Activated T-cell treated with anti-CD3 and anti-CD28 coated beads, Interleukin-2, amount 50 U/mL, for 24 hours (primary cell): ENCODE measurements at regions not wholly inside any gene's neighbourhood (a gene's known extent, or its start where the extent isn't known, plus 50 kb on each side); places are given as distances from the start of the nearest gene placed in this dataset.

ENCODE experiments used
- DNase-seq: peaks from one replicate; pipeline ENCODE4 v3.0.0-alpha.2; 2020
- H3K27ac Mint-ChIP-seq: 2 replicates; pipeline ENCODE4 v1.8.0; 2020; ENCODE audit warnings: mild to moderate bottlenecking, mixed read lengths
- H3K27me3 Mint-ChIP-seq: 2 replicates; pipeline ENCODE4 v1.8.0; 2020; ENCODE audit warnings: mixed read lengths
- H3K36me3 Mint-ChIP-seq: 2 replicates; pipeline ENCODE4 v1.8.0; 2020; ENCODE audit warnings: low read depth, mixed read lengths
- H3K4me1 Mint-ChIP-seq: 2 replicates; pipeline ENCODE4 v1.8.0; 2020; ENCODE audit warnings: low read depth, mixed read lengths
- H3K4me3 Mint-ChIP-seq: 2 replicates; pipeline ENCODE4 v1.8.0; 2020; ENCODE audit warnings: mild to moderate bottlenecking, moderate library complexity, mixed read lengths
- H3K9me3 Mint-ChIP-seq: 2 replicates; pipeline ENCODE4 v1.8.0; 2020; ENCODE audit warnings: mixed read lengths

GRCh38 chr16:31696968-31697743 lies 169.5 kb downstream of the AHSP start:
- no peak overlapping the region for H3K27ac Mint-ChIP-seq
- no peak for DNase-seq
- H3K4me1 Mint-ChIP-seq, result peaks cover 21% of the 10 kb centered on the region
- H3K9me3 Mint-ChIP-seq, result no peaks in the 10 kb centered on the region
- H3K4me3 Mint-ChIP-seq, result no peak overlapping the region
- peaks cover 14% of the 10 kb centered on the region for H3K36me3 Mint-ChIP-seq
- no peaks in the 10 kb centered on the region for H3K27me3 Mint-ChIP-seq

DNA sequence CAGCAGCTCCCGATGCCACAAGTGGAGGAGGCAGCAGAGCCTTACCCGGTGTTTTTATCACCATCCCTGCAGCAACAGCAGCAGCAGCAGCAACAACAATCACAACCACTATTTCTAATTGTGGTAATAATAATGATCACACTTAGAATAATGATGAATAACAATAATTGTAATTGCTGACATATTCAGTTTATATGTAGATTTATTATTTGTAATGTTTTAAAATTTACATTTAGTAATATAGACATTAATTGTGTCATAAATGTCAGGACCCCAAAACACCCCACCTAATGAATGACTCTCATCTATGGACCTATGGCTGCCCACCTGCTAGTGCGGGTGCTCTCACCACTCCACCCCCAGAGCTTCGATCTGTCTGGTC lies 170.0 kb downstream of the AHSP start:
- DNase-seq, result no peak
- no peaks in the 10 kb centered on the region for H3K27me3 Mint-ChIP-seq
- no peak overlapping the region for H3K27ac Mint-ChIP-seq
- no peak overlapping the region for H3K4me3 Mint-ChIP-seq
- peaks cover 27% of the 10 kb centered on the region for H3K4me1 Mint-ChIP-seq
- no peaks in the 10 kb centered on the region for H3K9me3 Mint-ChIP-seq
- H3K36me3 Mint-ChIP-seq, result peaks cover 19% of the 10 kb centered on the region

DNA sequence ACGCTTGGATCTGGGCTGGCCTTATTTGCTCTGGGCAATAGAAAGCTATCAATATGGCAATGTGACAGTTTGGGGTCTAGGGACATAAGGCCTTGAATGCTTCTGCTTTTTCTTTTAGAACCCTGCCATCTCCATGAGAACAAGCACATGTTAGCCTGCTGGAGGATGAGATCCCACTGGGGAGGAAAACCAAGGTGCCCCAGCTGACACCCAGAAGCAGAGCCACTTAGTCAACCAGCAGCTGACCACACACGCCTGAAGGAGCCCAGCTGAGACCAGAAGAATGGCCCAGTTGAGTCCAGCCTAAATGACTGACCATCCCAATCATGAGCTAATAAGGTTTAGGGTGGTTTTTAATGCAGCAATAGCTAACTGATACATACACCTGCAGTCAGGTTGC lies 171.2 kb downstream of the AHSP start:
- no peaks in the 10 kb centered on the region for H3K27me3 Mint-ChIP-seq
- DNase-seq, result no peak
- H3K36me3 Mint-ChIP-seq, result peaks cover 31% of the 10 kb centered on the region
- H3K27ac Mint-ChIP-seq, result no peak overlapping the region
- H3K9me3 Mint-ChIP-seq, result no peaks in the 10 kb centered on the region
- H3K4me1 Mint-ChIP-seq, result peaks cover 31% of the 10 kb centered on the region
- H3K4me3 Mint-ChIP-seq, result no peak overlapping the region

GRCh38 chr16:31699601-31700000 lies 171.9 kb downstream of the AHSP start:
- peak overlapping the region; percentile 27 for H3K4me3 Mint-ChIP-seq

GRCh38 chr16:31700200-31700529 lies 172.5 kb downstream of the AHSP start:
- no peak for DNase-seq
- H3K9me3 Mint-ChIP-seq, result no peaks in the 10 kb centered on the region
- peaks cover 44% of the 10 kb centered on the region for H3K36me3 Mint-ChIP-seq
- H3K4me3 Mint-ChIP-seq, result peak overlapping the region; percentile 85
- peaks cover 31% of the 10 kb centered on the region for H3K4me1 Mint-ChIP-seq
- no peaks in the 10 kb centered on the region for H3K27me3 Mint-ChIP-seq
- H3K27ac Mint-ChIP-seq, result peak overlapping the region; percentile 96

More at GRCh38 chr16:31699601-31700000, 171.9 kb downstream of the AHSP start:
- no peak for DNase-seq
- H3K36me3 Mint-ChIP-seq, result peaks cover 38% of the 10 kb centered on the region
- peaks cover 31% of the 10 kb centered on the region for H3K4me1 Mint-ChIP-seq
- no peaks in the 10 kb centered on the region for H3K27me3 Mint-ChIP-seq
- H3K9me3 Mint-ChIP-seq, result no peaks in the 10 kb centered on the region
- H3K27ac Mint-ChIP-seq, result no peak overlapping the region

- H3K27ac Mint-ChIP-seq, result peak overlapping the region; percentile 96
- H3K9me3 Mint-ChIP-seq, result no peaks in the 10 kb centered on the region
- H3K36me3 Mint-ChIP-seq, result peaks cover 50% of the 10 kb centered on the region
- H3K4me3 Mint-ChIP-seq, result peak overlapping the region; percentile 85
- DNase-seq, result peak; percentile 89
- H3K27me3 Mint-ChIP-seq, result no peaks in the 10 kb centered on the region
- H3K4me1 Mint-ChIP-seq, result peaks cover 31% of the 10 kb centered on the region
Observed at GRCh38 chr16:31700530-31701388, 172.8 kb upstream of the ZNF267 start.

DNA sequence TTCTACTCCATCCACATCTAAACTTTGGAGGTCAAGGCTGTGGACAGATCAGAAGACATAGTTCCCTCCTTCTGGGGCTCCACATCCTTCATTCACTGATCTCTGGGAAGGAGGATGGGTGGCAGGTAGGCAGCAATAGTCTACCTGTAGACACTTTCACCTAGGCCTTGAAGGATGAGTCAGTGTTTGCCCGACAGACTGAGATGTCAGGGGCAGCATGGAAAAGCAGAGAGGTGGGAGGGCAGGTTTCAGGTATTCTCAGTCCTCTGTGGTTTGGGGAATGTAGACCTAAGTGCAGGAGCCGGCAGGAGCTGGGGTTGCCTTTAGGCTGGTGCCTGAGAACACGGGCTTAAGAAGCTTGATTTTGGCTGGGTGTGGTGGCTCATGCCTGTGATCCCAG lies 171.9 kb upstream of the ZNF267 start:
- no peaks in the 10 kb centered on the region for H3K27me3 Mint-ChIP-seq
- no peak for DNase-seq

GRCh38 chr16:31702796-31703195 lies 170.8 kb upstream of the ZNF267 start:
- H3K4me3 Mint-ChIP-seq, result peak overlapping the region; percentile 85
- no peak for DNase-seq
- H3K9me3 Mint-ChIP-seq, result no peaks in the 10 kb centered on the region
- H3K27me3 Mint-ChIP-seq, result no peaks in the 10 kb centered on the region
- H3K4me1 Mint-ChIP-seq, result peaks cover 46% of the 10 kb centered on the region
- H3K27ac Mint-ChIP-seq, result peak overlapping the region; percentile 96
- H3K36me3 Mint-ChIP-seq, result peaks cover 70% of the 10 kb centered on the region

More for the DNA sequence above, 171.9 kb upstream of the ZNF267 start:
- Mint-ChIP-seq H3K27ac (peak overlapping the region; percentile 96), H3K4me1 (peaks cover 39% of the 10 kb centered on the region), H3K4me3 (peak overlapping the region; percentile 85), H3K36me3 (peaks cover 59% of the 10 kb centered on the region), H3K9me3 (no peaks in the 10 kb centered on the region)

DNA sequence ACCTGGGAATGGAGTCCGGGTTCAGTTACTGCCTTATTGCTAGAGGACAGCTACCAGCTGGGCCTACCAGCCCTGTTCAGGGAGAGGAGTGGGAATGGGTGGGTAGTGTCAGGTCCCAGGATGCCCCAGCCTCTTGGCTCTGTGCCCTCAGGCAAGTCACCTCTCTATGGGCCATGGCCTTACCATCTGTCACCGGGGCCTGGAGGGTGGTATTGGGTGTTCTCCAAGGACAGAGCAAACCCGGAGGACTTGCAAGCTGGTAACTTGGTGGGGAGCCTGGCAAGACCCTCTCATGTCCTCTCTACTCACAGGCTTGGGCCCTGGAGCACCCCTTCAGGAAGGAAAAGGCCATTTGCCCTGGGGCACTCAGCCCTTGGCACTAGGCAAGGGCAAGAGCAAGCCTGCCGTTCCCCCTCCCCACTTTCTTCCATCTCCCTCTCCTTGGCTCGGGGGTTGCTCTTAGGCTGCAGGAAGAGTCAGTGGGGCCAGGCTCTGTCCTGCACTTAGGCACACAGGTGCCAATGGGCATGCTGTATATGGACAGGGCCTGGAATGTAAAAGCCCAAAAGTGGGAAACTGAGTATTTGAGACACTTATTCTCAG lies 170.0 kb upstream of the ZNF267 start:
- no peak overlapping the region for H3K4me3 Mint-ChIP-seq
- peaks cover 77% of the 10 kb centered on the region for H3K36me3 Mint-ChIP-seq
- no peak overlapping the region for H3K27ac Mint-ChIP-seq
- H3K4me1 Mint-ChIP-seq, result peaks cover 53% of the 10 kb centered on the region
- no peaks in the 10 kb centered on the region for H3K9me3 Mint-ChIP-seq
- H3K27me3 Mint-ChIP-seq, result no peaks in the 10 kb centered on the region
- no peak for DNase-seq

- H3K27ac Mint-ChIP-seq, result no peak overlapping the region
Observed at GRCh38 chr16:31704138-31704537, 169.5 kb upstream of the ZNF267 start.

DNA sequence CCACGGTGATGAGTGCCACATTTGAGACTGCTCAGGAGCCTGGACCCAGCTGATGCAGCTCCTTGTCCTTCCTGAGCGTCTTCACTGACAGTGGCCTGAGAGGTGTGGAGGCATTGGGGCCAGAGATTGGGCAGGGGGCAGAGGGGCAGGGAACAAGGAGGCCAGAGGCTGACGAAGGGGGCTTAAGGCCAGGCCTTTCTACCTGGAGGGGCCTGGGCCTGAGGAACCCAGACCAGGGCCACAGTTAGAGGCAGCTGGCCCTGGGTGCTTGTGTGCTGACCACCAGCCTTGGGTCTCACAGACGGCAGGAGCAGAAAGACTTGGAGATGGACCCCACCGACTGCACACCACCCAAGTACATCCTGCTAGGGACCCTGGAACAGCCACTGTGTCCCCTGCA lies 168.2 kb upstream of the ZNF267 start:
- H3K27me3 Mint-ChIP-seq, result no peaks in the 10 kb centered on the region
- peak overlapping the region; percentile 10 for H3K27ac Mint-ChIP-seq
- no peaks in the 10 kb centered on the region for H3K9me3 Mint-ChIP-seq
- peaks cover 51% of the 10 kb centered on the region for H3K4me1 Mint-ChIP-seq
- DNase-seq, result no peak
- H3K4me3 Mint-ChIP-seq, result no peak overlapping the region
- peaks cover 93% of the 10 kb centered on the region for H3K36me3 Mint-ChIP-seq

More at GRCh38 chr16:31704138-31704537, 169.5 kb upstream of the ZNF267 start:
- no peaks in the 10 kb centered on the region for H3K9me3 Mint-ChIP-seq
- no peak overlapping the region for H3K4me3 Mint-ChIP-seq
- peaks cover 81% of the 10 kb centered on the region for H3K36me3 Mint-ChIP-seq
- peaks cover 53% of the 10 kb centered on the region for H3K4me1 Mint-ChIP-seq
- DNase-seq, result no peak
- H3K27me3 Mint-ChIP-seq, result no peaks in the 10 kb centered on the region

DNA sequence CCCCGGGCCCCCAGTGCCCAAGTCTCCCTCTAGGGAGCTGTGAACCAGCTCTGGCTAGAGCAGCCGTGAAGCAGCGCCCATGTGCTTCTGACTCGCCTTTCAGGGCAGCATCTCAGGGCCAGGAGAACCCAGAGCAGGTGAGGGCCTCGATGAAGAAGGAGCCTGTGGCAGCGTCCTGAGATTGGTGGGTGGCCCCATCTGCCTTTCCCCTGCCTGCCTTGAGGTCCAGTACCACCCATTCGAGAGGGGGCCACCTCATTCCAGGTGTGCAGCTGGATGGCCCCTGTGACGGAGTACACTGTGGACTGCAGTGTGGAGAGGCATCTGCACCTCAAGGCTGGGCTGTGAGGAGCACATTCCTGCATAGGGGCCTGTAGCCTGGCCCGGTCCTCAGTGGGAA lies 167.3 kb upstream of the ZNF267 start:
- DNase-seq, result no peak
- H3K27me3 Mint-ChIP-seq, result no peaks in the 10 kb centered on the region
- no peaks in the 10 kb centered on the region for H3K9me3 Mint-ChIP-seq
- H3K4me1 Mint-ChIP-seq, result peaks cover 45% of the 10 kb centered on the region
- peaks cover 87% of the 10 kb centered on the region for H3K36me3 Mint-ChIP-seq
- peak overlapping the region; percentile 44 for H3K27ac Mint-ChIP-seq
- H3K4me3 Mint-ChIP-seq, result no peak overlapping the region

DNA sequence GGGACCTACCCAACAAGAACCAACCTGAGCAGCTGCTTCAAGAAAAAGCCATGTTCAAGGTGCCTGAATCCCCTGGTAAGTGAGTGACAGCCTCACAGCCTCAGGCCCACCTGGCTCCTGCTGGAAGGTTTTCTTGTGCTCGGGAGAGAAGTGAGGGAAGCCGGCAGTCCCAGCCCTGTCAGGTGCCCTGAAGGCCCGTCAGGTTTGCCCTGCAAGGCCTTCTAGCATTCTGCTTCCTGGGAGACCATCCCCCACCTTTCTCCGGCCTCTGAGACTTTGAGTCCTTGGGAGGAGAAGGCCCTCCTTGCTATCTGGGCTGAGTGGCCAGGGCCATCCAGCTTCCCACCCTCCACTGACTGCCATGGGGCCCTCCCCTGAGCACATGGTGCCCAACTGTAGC lies 166.7 kb upstream of the ZNF267 start:
- H3K27ac Mint-ChIP-seq, result no peak overlapping the region
- no peaks in the 10 kb centered on the region for H3K9me3 Mint-ChIP-seq
- no peak overlapping the region for H3K4me3 Mint-ChIP-seq
- peaks cover 42% of the 10 kb centered on the region for H3K4me1 Mint-ChIP-seq
- no peaks in the 10 kb centered on the region for H3K27me3 Mint-ChIP-seq
- H3K36me3 Mint-ChIP-seq, result peaks cover 81% of the 10 kb centered on the region
- DNase-seq, result no peak

DNA sequence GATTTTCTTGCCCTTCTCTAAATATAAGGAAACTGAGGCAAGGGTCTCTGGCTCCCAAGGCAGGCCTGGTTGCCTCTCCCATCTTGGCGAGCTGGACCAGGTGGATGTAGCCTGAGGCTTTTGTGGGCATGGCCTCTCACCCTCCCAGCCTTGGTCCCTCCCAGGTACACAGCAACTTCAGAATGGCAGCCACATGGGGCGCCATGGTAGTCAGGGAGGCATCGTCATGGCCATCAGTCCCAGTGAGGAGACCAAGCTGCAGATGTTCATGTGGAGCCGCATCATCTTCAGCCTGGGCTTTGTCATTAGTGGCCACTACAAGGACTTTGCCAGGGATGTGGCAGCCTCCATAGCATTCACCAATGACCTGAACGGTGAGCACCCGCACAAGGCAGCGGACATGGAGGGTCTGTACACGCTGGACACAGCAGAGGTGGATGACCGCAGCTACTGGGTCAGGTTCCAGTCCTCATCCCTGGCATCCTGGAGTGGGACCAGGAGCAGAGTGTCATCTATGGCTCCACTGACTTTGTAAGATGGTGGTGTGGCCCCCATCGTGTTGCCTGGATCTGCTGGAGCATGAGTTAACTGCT lies 165.8 kb upstream of the ZNF267 start:
- H3K4me3 Mint-ChIP-seq, result no peak overlapping the region
- peak overlapping the region; percentile 44 for H3K27ac Mint-ChIP-seq
- peaks cover 72% of the 10 kb centered on the region for H3K36me3 Mint-ChIP-seq
- no peak for DNase-seq
- H3K27me3 Mint-ChIP-seq, result no peaks in the 10 kb centered on the region
- H3K4me1 Mint-ChIP-seq, result peaks cover 41% of the 10 kb centered on the region
- no peaks in the 10 kb centered on the region for H3K9me3 Mint-ChIP-seq
